ENCODE measurements at regions not wholly inside any gene's neighbourhood (a gene's known extent, or its start where the extent isn't known, plus 50 kb on each side); places are given as distances from the start of the nearest gene placed in this dataset.

DNA sequence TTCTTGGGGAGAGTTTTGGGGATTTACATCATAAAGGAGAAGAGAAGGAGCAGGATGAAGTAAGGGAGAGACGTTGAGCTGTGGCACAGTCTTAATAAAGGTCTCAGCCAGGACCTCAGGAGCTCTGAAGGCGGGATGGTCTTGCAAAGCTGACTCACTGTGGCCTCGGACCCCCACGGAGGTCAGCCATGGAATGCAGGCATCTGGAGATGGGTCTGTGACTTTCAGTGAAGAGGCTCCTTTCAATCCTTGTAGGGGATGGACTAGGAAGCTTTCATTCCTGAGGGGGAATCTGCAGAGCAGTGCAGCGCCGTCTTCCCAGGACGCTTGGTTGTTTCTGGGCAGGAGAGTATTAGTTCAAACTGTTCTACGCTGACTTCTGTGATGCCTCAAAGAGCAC, 65.7 kb upstream of the BASP1 start:
- intact Hi-C loops (cut with DNase I; ENCODE audit: low total_unique reads), result no loop called here
- Histone ChIP-seq H3K27me3 (replicated peaks in 1 of 7) (no peaks in the 10 kb centered on the region), H3K36me3 (no peaks in the 10 kb centered on the region), H3K27ac (no peak overlapping the region), H3K9me3 (no peaks in the 10 kb centered on the region), H3K4me3 (no peak overlapping the region), H3K4me1 (no peaks in the 10 kb centered on the region)
- WGBS, 5 donors, result 75 to 85% (median 81%) methylated on average over 8 of the region's 8 CpGs
- TF ChIP-seq POLR2A (IDR thresholded peaks at IDR 0.05) (no peak), POLR2AphosphoS5 (IDR thresholded peaks at IDR 0.05) (no peak)
- TF ChIP-seq, protein P1, sequence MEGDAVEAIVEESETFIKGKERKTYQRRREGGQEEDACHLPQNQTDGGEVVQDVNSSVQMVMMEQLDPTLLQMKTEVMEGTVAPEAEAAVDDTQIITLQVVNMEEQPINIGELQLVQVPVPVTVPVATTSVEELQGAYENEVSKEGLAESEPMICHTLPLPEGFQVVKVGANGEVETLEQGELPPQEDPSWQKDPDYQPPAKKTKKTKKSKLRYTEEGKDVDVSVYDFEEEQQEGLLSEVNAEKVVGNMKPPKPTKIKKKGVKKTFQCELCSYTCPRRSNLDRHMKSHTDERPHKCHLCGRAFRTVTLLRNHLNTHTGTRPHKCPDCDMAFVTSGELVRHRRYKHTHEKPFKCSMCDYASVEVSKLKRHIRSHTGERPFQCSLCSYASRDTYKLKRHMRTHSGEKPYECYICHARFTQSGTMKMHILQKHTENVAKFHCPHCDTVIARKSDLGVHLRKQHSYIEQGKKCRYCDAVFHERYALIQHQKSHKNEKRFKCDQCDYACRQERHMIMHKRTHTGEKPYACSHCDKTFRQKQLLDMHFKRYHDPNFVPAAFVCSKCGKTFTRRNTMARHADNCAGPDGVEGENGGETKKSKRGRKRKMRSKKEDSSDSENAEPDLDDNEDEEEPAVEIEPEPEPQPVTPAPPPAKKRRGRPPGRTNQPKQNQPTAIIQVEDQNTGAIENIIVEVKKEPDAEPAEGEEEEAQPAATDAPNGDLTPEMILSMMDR (IDR thresholded peaks at IDR 0.05 in 8 of 11, conservative IDR thresholded peaks at IDR 0.05 in 3 of 11), result no peak
- DNase-seq, result no peak

DNA sequence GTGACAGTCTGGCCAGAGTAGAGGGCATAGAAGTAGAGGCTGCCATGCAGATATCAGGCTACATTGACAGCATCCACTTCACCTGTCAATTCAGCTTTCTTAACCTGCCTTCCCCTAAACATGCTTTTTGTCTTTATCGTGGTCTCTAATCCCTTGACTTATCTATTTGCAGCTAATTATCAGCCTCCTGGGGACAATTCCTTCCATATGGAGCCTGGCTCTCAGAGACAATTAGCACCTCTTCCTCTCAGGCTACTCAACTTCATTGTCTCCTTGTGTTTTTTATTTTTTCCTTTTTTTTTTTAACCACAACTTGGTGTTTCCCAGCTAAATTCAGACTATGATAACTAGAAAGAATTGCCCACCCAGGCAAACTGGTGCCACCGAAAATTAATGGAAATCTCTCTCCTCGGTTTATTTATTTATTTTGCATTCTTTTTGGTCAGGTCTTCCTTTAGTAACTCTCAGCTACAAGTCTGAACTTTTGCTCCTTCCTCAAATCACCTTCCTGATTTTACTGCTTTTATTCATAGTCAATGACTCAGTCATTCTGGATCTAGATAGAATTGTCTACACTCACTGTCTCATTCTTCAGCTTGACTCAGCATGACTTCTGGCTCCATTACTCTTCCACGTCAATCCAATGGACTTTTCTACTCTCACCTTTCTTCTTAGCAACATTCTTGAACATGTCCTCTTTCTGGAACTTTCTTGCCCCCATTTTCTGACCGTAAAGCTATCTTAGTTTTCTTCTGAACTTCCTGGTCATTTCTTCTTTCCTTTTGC, 63.0 kb upstream of the BASP1 start:
- Histone ChIP-seq H3K4me3 (no peak overlapping the region), H3K27me3 (replicated peaks in 1 of 7) (no peaks in the 10 kb centered on the region), H3K36me3 (no peaks in the 10 kb centered on the region), H3K4me1 (no peaks in the 10 kb centered on the region), H3K9me3 (no peaks in the 10 kb centered on the region), H3K27ac (no peak overlapping the region)
- 71 to 80% (median 75%) methylated on average over 5 of the region's 5 CpGs for WGBS, 5 donors
- TF ChIP-seq POLR2A (IDR thresholded peaks at IDR 0.05), result no peak
- TF ChIP-seq, protein P1 (IDR thresholded peaks at IDR 0.05 in 8 of 11, conservative IDR thresholded peaks at IDR 0.05 in 3 of 11), result no peak
- TF ChIP-seq POLR2AphosphoS5 (IDR thresholded peaks at IDR 0.05), result no peak
- intact Hi-C loops (cut with DNase I; ENCODE audit: low total_unique reads), result no loop called here
- no peak for DNase-seq

DNA sequence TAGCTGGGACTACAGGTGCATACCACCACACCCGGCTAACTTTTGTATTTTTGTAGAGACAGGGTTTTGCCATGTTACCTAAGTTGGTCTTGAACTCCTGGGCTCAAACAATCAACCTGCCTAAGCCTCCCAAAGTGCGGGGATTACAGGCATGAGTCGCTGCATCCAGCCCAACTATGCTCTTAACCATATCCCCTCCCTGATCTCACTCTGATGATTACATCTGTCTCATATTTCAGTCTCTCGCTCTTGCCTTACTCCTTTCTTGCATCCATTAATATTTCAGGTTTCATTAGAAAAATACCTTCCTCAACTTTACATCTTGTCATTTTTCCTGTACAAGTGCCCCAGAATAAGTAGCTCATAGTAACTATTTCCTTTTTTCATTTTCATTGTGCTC, 61.0 kb upstream of the BASP1 start:
- TF ChIP-seq, protein P1 (IDR thresholded peaks at IDR 0.05 in 8 of 11, conservative IDR thresholded peaks at IDR 0.05 in 3 of 11), result no peak
- no peak for TF ChIP-seq POLR2A (IDR thresholded peaks at IDR 0.05)
- TF ChIP-seq POLR2AphosphoS5 (IDR thresholded peaks at IDR 0.05), result no peak
- Histone ChIP-seq H3K9me3 (no peaks in the 10 kb centered on the region), H3K27me3 (replicated peaks in 1 of 7) (no peaks in the 10 kb centered on the region), H3K4me1 (no peaks in the 10 kb centered on the region), H3K36me3 (no peaks in the 10 kb centered on the region), H3K27ac (no peak overlapping the region), H3K4me3 (no peak overlapping the region)
- intact Hi-C loops (cut with DNase I; ENCODE audit: low total_unique reads), result no loop called here
- 91 to 99% (median 92%) methylated on average over 4 of the region's 4 CpGs for WGBS, 5 donors
- no peak for DNase-seq

DNA sequence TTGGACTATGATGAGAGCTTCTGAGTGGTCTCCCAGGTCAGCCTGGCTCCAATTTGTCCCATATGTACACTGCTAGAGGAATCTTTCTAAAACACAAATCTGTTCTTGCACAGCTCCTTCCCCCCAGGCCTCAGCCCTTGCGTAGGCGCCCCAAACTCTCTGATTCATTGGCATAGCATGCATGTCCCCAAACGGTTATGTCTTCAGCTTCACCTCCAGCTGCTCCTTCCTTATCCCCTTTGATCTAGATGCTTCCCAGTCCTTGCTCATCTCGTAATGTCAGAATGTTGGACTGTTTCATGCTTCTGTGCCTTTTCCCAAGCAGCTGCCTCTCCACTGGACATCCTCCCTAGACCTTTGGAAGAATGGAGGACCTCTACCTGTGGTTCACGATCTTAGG, 60.1 kb upstream of the BASP1 start:
- DNase-seq, result no peak
- WGBS, 5 donors, result 86 to 93% (median 91%) methylated on average over 5 of the region's 5 CpGs
- no peaks in the 10 kb centered on the region for H3K27me3 ChIP-seq (replicated peaks in 1 of 7)
- no peak overlapping the region for H3K27ac ChIP-seq
- H3K4me1 ChIP-seq, result no peaks in the 10 kb centered on the region
- no peak overlapping the region for H3K4me3 ChIP-seq
- peaks cover 0 to 5% (median 0%) of the 10 kb centered on the region in 8 donors for H3K9me3 ChIP-seq
- no peaks in the 10 kb centered on the region for H3K36me3 ChIP-seq
- intact Hi-C loops (cut with DNase I; ENCODE audit: low total_unique reads), result no loop called here
- TF ChIP-seq POLR2A (IDR thresholded peaks at IDR 0.05) (no peak), POLR2AphosphoS5 (IDR thresholded peaks at IDR 0.05) (no peak)
- TF ChIP-seq, protein P1 (IDR thresholded peaks at IDR 0.05 in 8 of 11, conservative IDR thresholded peaks at IDR 0.05 in 3 of 11), result no peak

Data from spleen (tissue), 11 donors.